COR-L47 (cell line): ENCODE measurements at regions not wholly inside any gene's neighbourhood (a gene's known extent, or its start where the extent isn't known, plus 50 kb on each side); places are given as distances from the start of the nearest gene placed in this dataset.
A peak's percentile ranks its signal among the peaks of the same experiment; 100 is the strongest.

ENCODE experiments used
- DNase-seq: peaks from one replicate; lab custom pipeline; 2025; lab: John Stamatoyannopoulos, UW

GRCh38 chr12:91968076-91968776, 177.4 kb downstream of the BTG1 start:
- DNase-seq: no peak

GRCh38 chr12:91967590-91967989, 178.1 kb downstream of the BTG1 start:
- no peak for DNase-seq

GRCh38 chr12:91965781-91966180, 179.9 kb downstream of the BTG1 start:
- no peak for DNase-seq

- no peak for DNase-seq
These were observed 181.1 kb downstream of the BTG1 start for GRCh38 chr12:91964501-91964900.

- no peak for DNase-seq
These were observed 186.4 kb downstream of the BTG1 start for GRCh38 chr12:91959220-91959619.

- DNase-seq: no peak
These were observed 186.8 kb downstream of the BTG1 start for GRCh38 chr12:91958816-91959215.

GRCh38 chr12:91954747-91955146, 190.9 kb downstream of the BTG1 start:
- no peak for DNase-seq

- DNase-seq: no peak
These were observed 191.3 kb downstream of the BTG1 start for GRCh38 chr12:91954326-91954725.

GRCh38 chr12:91952916-91953315, 192.7 kb downstream of the BTG1 start:
- no peak for DNase-seq

- no peak for DNase-seq
These were observed 194.1 kb downstream of the BTG1 start for GRCh38 chr12:91951571-91951970.

GRCh38 chr12:91948504-91948903, 197.1 kb downstream of the BTG1 start:
- no peak for DNase-seq

- no peak for DNase-seq
These were observed 198.2 kb downstream of the BTG1 start for GRCh38 chr12:91947459-91947858.

- DNase-seq: no peak
These were observed 201.0 kb downstream of the BTG1 start for GRCh38 chr12:91944637-91945036.

- DNase-seq: no peak
These were observed 204.6 kb downstream of the BTG1 start for GRCh38 chr12:91940826-91941570.

- DNase-seq: no peak
These were observed 205.3 kb downstream of the BTG1 start for GRCh38 chr12:91940322-91940721.

- no peak for DNase-seq
These were observed 207.9 kb downstream of the BTG1 start for GRCh38 chr12:91937706-91938105.

GRCh38 chr12:91937009-91937408, 208.6 kb downstream of the BTG1 start:
- no peak for DNase-seq

- no peak for DNase-seq
These were observed 210.3 kb downstream of the BTG1 start for GRCh38 chr12:91935296-91935695.

- no peak for DNase-seq
These were observed 214.5 kb downstream of the BTG1 start for GRCh38 chr12:91931111-91931510.

GRCh38 chr12:91928501-91928900, 217.1 kb downstream of the BTG1 start:
- no peak for DNase-seq

GRCh38 chr12:91926848-91927247, 218.8 kb downstream of the BTG1 start:
- DNase-seq: peak; percentile 71

GRCh38 chr12:91924827-91925226, 220.8 kb downstream of the BTG1 start:
- no peak for DNase-seq

- DNase-seq: no peak
These were observed 221.8 kb downstream of the BTG1 start for GRCh38 chr12:91923864-91924263.

- no peak for DNase-seq
These were observed 223.0 kb downstream of the BTG1 start for GRCh38 chr12:91922674-91923073.
